Sciatic nerve (tissue), 2 donors: ENCODE measurements at regions not wholly inside any gene's neighbourhood (a gene's known extent, or its start where the extent isn't known, plus 50 kb on each side); places are given as distances from the start of the nearest gene placed in this dataset.

Experiments used
- ATAC-seq: fragments of 200-7000 bp; cut with Tn5 transposase; one replicate; pipeline ENCODE4 v1.9.1; 2020; ENCODE audit warnings: mild to moderate bottlenecking, moderate library complexity
- DNase-seq: peaks from one replicate; pipeline ENCODE4 v3.0.0-alpha.2; 2020; ENCODE audit warnings: low spot score
- intact Hi-C: fragments of 100-400 bp; cut with DNase I; formaldehyde crosslinking; loops from one replicate; pipeline ENCODE4 v1.14.2; 2022
- donor health status: DM: no; HTN: no; CAD: no.
- donor health status: DM: no; HTN: no; CAD: no.

DNA sequence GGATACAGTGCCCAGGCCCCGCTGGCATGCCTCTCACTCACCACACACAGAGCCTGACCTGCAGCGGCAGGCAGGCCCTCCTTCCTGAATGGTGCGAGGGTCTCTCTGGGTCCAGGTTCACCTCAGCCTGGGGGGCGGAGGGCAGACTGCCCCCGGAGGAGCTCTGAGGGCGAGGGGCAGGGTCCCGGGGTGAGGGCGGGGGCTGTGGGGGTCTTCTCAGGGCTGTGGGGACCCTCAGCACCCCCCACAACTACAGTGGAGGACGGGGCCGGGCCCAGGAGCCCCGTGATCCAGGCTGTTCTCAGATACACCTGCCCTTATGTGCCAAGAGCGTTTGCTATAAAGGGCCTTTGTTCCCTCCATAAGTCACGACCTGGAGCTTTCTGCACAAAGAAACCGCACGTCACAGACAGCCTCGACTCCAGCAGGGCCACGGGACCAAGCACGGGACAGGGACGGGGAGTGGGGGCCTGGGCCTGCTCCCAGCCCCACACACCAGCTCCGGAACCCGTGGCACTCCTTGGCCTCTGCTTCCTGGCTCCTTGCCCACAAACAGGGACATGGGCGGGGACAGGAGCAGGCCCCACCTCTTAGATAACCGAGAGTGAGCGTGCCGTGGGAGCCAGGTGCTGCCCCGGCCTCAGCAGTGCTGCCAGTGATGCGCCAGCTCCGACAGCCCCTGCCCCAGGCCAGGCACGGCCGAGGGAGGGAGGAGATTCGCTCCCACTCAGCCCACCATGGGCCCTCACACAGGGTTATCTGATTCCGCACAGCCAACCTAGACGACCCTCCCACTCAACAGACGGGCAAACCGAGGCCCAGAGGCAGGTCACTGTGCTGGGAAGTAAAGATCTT lies 101.9 kb downstream of the RFLNA start:
- peak; percentile 65 for ATAC-seq
- intact Hi-C loops: no loop called here
- peak; percentile 85 for DNase-seq

DNA sequence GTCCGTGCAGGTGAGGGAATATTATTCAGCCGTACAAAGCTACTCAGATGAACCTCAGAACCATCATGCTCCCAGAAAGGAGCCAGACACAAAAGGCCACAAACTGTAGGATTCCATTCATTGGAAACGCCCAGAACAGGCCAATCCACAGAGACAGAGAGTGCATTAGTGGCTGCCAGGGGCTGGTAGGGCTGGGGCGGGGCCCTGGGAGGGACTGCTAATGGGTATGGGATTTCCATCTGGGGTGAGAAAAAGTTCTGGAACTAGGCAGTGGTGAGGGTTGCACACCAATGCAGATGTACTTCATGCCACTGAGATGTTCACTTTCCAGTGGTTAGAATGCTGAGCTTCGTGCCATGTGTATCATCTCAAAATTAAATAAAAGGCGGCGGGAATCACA lies 101.1 kb downstream of the RFLNA start:
- DNase-seq (no peak), ATAC-seq (no peak)
- intact Hi-C loops: no loop called here

DNA sequence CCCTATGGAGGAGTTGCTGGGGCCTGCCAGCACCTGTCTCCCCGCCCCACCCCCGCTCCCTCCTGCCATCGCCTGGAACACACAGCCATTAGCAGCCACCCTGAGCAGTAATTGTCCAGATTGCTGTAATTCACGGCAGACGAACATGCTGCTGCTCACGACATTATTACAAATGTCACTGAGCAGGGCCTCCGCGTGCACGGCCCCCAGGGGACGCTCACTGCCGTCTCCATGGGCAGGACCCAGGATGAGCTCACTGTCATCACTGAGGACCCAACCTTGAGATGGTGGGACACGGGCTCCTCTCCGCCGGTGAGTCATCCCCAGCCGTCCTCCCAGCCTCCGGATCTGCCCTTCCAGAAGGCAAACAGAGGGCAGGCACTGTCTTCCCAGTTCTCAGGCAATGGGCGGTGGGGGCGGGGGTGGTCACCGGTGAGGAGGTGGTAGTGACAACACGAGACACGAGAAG lies 100.4 kb downstream of the RFLNA start:
- ATAC-seq (no peak), DNase-seq (no peak)
- intact Hi-C loops: no loop called here

GRCh38 chr12:124394462-124395128 lies 99.7 kb downstream of the RFLNA start:
- DNase-seq (no peak), ATAC-seq (no peak)
- intact Hi-C loops: no loop called here

- DNase-seq: no peak
- ATAC-seq: no peak
- intact Hi-C loops: no loop called here
Measured at GRCh38 chr12:124393831-124394230, 98.9 kb downstream of the RFLNA start.

- intact Hi-C loops: no loop called here
- DNase-seq (no peak), ATAC-seq (no peak)
Measured at GRCh38 chr12:124393414-124393790, 98.5 kb downstream of the RFLNA start.

GRCh38 chr12:124392667-124393413 lies 97.9 kb downstream of the RFLNA start:
- DNase-seq: peak; percentile 89
- intact Hi-C loops: no loop called here
- ATAC-seq: peak; percentile 56

GRCh38 chr12:124392271-124392666 lies 97.4 kb downstream of the RFLNA start:
- intact Hi-C loops: no loop called here
- DNase-seq: no peak
- ATAC-seq: no peak

- DNase-seq: peak; percentile 83
- no peak for ATAC-seq
- intact Hi-C loops: no loop called here
Measured at GRCh38 chr12:124391340-124392261, 96.7 kb downstream of the RFLNA start.

GRCh38 chr12:124390442-124391097 lies 95.7 kb downstream of the RFLNA start:
- DNase-seq (no peak), ATAC-seq (no peak)
- intact Hi-C loops: no loop called here

GRCh38 chr12:124389725-124390441 lies 95.0 kb downstream of the RFLNA start:
- intact Hi-C loops: no loop called here

GRCh38 chr12:124389138-124389724 lies 94.3 kb downstream of the RFLNA start:
- ATAC-seq (peak; percentile 72), DNase-seq (peak; percentile 93)
- intact Hi-C loops: no loop called here

More at GRCh38 chr12:124389725-124390441, 95.0 kb downstream of the RFLNA start:
- ATAC-seq (no peak), DNase-seq (no peak)

- DNase-seq: peak; percentile 92
- intact Hi-C loops: no loop called here
- ATAC-seq: peak; percentile 54
Measured at GRCh38 chr12:124388679-124389137, 93.8 kb downstream of the RFLNA start.

- ATAC-seq (no peak), DNase-seq (no peak)
Measured at GRCh38 chr12:124388038-124388671, 93.3 kb downstream of the RFLNA start.

DNA sequence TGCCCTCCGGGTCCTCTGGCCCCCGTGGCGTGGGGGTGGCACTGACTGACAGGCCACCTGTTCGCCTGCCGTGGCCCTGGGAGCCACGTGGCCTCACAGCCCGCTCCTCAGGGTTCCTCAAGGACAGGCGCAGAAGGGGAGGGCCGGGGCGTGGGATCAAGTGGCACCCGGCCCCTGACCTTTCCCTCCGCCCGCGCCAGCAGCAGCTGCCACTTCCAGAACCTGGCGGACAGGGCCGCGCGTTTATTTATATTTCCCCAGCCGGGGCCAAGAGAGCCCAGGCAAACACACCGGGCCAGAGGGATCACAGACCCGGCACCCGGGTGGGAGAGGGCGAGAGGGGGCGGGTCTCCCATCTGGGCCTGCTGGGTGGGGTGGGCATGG lies 92.6 kb downstream of the RFLNA start:
- intact Hi-C loops: no loop called here
- ATAC-seq: no peak
- no peak for DNase-seq

More at GRCh38 chr12:124388038-124388671, 93.3 kb downstream of the RFLNA start:
- intact Hi-C loops: no loop called here

- ATAC-seq: no peak
- intact Hi-C loops: no loop called here
- no peak for DNase-seq
Measured at GRCh38 chr12:124386661-124387527, 92.0 kb downstream of the RFLNA start.
